Posterior cingulate gyrus (tissue), 11 donors: ENCODE measurements at regions not wholly inside any gene's neighbourhood (a gene's known extent, or its start where the extent isn't known, plus 50 kb on each side); places are given as distances from the start of the nearest gene placed in this dataset.

Experiments used
- DNase-seq, 10 donors: peaks; one replicate each; pipeline versions ENCODE4 v3.0.0 to v3.0.0-alpha.2; 2020 to 2021; ENCODE audit warnings: mixed read lengths in 3 of 10
- intact Hi-C: fragments of 100-400 bp; cut with DNase I; formaldehyde crosslinking; loops from one replicate; pipeline ENCODE4 v1.15.1; 2023

DNA sequence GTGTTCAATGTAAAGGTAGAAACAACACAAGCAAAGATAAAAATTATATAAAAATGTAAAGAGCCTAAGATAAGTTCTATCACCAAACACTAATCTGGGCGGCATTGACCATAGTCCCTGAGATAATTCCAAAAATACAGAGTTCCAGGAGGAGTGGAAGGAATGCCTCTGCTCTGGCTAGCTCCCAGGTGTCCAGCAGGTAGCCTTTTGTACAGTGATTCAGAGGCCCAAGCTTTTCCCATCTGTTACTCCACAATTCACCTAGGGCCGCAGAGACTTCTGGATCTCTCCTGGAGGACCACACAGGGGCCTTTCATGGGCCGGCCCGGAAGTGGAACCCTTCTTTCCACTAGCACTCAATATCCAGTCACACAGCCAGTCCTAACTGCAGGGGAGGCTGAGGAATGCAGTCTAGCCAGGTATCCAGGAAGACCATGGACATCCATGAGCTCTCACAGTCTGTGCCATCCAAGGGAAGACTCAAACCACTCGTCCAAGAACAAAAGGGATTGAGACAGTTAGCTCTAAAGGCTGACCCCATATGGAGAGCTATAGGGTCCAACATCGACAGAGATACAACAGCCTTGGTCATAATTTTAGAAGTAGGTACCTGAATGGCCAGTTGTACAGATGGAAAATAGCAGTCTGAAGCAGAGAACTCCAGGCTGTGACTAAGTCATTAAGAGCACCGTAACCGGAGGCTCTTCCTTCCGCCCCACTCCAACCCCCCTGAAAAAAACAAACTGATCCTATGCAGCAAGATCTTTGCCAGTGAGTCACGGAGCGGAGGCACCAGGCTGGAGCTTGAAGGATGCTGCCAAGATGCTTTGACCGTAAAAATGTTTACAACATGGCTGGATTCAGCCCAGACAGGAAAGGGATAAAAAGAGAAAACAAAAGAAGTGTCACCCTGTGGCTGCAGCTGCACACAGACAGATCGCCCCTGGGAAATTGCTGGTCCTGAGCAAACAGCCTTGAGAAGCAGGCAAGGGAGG lies 204.8 kb downstream of the NUAK1 start:
- DNase-seq, result peak in 6 of 10 donors; percentile 31 to 87 (median 60)
- intact Hi-C loops, result no loop called here

DNA sequence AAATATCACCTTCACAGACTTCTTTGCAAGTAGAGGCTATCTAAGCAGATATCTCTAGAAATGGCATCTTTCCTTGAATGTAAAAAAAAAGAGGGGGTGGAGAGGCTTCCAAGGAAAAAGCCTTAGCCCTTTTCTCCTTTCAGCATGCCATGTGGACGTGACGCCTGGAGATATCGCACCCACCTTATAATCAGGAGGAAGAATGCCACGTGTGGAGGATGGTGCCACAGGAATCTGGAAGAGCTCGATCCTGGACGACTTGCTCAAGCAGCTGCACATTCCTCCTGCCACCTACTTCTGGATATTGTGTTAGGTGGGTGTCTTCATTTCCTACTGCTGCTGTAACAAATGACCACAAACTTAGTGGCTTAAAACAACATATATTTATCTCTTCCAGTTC lies 203.6 kb downstream of the NUAK1 start:
- DNase-seq, result peak in 7 of 10 donors; percentile 24 to 87 (median 63)
- intact Hi-C loops, result no loop called here

DNA sequence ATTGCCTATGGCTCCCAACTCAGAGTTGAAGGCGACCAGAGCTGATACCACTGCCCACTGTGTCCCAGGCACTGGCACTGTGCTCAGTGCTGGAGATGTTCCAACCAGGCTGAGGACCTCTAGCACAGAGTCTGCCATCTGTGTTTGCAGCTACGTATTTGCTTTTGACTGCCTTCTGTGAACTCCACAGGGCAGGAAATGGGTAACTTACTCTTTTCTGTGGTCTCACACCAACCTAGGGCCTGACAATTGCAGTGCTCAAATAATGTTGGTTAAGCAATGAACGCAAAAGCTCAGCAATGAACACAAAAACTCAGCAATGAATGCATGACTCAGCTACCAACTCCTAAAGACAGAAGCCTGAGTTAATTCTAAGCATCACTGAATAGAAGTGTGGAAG lies 202.8 kb downstream of the NUAK1 start:
- intact Hi-C loops, result no loop called here
- no peak for DNase-seq

DNA sequence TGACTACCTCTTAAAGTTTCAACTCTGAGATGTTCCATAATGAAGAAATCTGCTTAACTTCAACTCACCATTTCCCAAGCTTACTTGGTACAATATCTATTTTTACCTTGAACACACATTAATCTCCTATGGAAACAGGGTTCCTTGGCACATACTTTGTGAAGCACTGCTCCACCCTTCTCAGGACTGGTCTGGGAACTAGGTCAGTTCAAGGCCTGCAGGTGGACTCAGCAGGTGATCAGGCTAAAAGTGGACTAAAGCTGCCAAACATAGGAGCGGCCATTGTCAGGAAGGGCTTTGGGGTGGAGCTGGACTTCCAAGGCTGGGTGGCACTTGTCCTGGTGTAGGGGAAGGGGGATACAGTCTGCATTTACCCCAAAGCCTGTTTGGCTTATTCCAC lies 202.3 kb downstream of the NUAK1 start:
- intact Hi-C loops, result no loop called here
- no peak for DNase-seq

DNA sequence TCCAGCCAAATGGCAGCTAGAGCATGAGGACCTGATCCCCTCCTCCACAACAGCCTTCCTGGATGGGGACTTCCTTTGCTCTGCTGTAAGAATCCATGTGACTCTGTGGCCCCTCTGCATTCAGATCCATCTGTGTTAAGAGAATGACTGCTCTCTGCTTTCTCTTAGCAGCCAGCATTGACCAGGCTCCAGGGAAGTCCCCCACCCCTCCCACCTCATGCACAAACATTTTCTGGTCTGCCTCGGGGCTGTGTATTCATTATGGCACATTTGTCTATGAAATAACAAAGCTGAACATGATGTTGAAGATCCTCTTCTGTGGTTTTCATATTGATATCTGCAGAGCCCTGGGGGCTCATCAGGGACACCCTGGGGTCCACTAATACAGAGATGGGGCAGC lies 201.7 kb downstream of the NUAK1 start:
- intact Hi-C loops, result no loop called here
- no peak for DNase-seq

DNA sequence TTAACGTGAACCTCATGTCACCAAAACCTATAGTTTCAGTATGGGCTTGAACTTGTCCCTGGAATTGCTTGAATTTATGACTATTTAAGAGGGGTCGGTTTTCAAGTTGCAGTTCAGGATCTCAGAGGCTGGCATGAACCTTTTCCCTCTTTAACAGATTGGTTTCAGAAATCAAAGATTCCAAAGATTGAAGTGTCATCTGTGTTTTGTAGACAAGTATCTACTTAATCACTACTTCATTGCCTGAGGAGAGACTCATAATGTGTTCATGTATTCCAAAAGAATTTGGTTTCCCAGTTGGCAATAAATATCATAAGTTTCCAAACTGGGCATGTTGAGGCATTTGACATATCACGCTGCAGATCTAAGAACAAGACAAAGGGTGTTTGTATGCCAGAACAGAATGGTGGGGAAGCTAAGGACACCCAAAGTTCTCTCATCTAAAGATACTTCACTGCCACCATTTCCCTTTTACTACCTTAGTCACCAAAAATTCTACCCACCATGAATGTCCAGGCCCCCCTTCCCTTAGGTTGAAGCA lies 199.5 kb downstream of the NUAK1 start:
- intact Hi-C loops, result no loop called here
- no peak for DNase-seq

DNA sequence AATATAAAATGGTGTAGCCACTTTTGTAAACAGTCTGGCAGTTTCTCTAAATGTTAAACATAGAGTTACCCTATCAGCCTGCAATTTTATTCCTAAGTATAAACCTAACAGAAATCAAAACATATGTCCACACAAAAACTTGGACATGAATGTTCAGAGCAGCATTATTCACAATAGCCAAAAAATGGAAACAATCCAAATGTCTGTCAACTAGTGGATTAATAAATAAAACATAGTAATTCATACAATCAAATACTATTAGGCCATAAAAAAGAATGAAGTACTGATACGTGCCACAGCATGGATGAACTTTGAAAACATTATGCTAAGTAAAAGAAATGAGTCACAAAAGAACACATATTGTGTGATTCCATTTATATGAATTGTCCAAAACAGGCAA lies 196.5 kb downstream of the NUAK1 start:
- DNase-seq, result no peak
- intact Hi-C loops, result no loop called here

DNA sequence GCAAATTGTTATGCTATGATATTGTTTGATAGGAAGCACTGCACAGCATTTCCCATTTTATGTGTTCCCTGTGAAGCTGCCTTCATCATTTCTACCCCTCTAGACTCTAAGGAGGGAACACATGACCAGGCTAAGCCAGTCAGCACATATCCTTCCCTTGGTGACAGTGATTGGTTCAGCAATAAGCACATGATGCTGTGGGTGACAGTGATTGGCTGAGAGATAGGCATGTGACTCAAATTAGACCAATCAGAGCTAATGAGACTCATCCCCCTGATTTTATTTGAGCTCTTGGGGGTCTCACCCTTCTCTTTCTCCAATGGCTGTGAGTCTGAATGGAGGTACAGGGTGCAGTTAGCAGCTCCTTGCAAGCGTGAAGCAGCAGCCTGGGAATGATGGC lies 195.2 kb downstream of the NUAK1 start:
- DNase-seq, result peak in 1 of 10 donors; percentile 40
- intact Hi-C loops, result no loop called here

DNA sequence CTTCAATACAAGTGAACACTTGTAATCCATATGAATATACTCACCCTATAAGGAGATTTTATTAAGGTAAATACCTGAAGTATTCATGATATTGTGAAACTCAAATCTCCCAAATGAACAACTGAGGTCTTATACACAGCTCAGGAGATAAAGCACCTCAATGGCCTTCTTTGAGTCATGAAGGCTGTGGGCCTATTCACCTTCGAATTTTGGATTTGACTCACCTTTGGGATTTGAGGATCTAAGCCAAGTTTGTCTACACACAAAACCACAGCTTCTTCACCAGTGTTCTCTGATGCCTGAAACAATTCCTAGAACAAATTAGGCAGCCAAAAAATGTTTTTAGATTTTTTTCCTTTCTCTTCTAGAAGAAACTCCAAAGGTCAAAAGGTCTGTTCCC lies 194.1 kb downstream of the NUAK1 start:
- DNase-seq, result no peak
- intact Hi-C loops, result no loop called here

DNA sequence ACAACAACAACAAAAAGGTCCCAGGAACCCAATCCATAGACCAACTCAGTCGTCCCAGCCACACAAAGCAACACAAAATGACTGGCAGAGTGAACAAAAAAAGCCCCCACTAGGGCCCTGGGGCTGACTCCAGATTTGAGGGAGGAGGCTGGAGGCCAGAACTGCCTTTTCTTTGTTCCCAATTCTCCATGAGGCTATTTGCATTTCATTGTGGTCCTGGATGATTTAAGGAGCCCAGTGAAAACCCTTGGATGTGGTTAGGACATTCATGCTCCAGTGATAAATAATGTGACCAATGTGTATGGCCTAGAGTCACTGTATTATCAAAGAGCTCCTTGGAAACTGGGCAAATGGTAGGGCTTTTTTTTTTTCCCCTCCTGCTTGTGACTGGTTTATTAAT lies 192.9 kb downstream of the NUAK1 start:
- intact Hi-C loops, result no loop called here
- peak in 1 of 10 donors; percentile 43 for DNase-seq

DNA sequence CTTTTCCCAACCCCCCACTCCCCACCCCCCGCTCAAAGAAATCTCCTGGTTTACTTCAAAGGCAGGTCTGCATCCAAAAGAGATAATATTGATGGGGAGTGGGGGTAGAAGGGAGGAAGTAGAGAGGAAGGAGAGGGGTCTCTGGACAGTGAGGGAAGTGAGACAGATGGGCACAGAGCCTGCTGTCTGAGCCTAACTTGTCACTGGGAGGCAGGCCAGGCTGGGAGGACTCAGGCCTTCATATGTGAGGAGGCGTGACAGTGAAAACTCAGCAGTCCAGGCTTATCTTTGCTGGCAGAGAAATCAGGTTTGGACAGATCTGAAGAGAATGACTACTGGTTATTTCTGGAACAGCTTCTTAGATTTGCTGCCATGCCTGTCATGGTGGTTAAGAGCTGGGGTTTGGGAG lies 192.3 kb downstream of the NUAK1 start:
- intact Hi-C loops, result no loop called here
- DNase-seq, result peak in 1 of 10 donors; percentile 72

DNA sequence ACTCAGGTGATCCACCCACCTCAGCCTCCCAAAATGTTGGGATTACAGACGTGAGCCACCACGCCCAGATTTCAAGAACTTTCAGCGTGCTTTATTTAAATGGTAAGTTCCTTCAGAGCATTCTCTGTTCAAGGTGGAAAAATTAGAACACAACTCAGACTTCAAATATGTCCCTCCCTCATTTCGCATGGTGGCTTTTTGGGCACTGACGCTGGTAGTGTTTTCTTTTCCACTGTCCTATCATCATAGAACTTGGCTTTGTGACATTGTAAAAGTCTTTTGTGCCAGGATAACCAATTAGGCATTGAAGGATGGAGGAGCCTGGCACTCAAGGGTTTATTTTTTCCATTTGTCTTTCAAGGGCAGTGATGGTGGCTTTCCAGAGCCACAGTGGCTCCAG lies 190.8 kb downstream of the NUAK1 start:
- DNase-seq, result no peak
- intact Hi-C loops, result no loop called here

DNA sequence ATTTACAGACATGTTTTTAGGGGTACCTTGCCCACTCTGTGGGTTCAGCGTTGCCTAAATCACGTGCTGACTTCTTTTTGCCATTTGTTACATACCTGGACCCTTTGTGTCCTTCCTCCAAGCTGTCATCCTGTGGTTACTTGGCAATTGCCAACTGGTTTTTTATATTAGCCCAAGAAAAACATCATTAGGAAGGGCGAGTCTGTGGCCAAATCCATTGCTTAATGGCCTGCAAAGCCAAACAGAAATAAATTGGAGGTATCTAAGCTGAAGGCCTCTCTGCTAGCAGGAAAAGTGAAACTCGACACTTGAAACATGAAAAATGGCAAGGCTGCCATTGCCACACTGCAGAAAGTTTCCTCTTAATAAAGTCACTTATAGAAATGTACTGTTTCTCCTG lies 190.4 kb downstream of the NUAK1 start:
- DNase-seq, result no peak
- intact Hi-C loops, result no loop called here

DNA sequence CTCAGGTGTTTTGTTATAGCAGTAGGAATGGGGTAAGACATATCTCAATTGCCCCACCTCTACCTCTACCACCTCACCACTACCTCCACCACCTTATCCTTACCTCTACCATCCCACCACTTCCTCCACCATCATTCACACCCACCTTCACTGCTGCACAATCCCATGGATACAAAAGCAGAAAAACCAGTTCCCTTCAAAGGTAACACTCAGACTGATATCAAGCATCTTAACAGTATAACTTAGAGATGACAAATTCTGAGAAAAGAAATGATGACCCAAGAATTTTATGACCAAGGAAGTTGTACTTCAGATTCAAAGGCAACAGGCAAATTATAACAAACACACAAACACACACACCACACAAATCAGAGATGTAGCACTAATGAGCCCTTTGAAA lies 189.4 kb downstream of the NUAK1 start:
- intact Hi-C loops, result no loop called here
- DNase-seq, result no peak

DNA sequence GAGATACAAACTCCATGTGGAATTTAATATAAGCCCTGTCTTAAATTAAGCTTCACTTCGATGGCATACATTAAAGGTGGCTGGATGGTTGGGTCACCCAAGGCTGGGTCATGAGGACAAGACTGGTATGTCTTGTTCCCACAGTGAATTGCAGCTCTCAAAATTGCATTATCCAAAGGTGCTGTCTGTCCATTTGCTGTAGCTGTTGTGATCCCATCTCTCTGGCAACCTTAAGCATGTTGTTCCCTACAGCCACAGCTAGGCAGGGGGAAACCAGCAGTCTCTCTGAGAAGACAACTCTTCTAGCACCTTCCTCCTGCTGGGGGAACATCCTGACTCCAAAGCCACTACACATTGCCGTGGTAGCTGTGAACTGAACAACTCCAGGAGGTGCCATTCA lies 187.0 kb downstream of the NUAK1 start:
- intact Hi-C loops, result no loop called here
- no peak for DNase-seq

DNA sequence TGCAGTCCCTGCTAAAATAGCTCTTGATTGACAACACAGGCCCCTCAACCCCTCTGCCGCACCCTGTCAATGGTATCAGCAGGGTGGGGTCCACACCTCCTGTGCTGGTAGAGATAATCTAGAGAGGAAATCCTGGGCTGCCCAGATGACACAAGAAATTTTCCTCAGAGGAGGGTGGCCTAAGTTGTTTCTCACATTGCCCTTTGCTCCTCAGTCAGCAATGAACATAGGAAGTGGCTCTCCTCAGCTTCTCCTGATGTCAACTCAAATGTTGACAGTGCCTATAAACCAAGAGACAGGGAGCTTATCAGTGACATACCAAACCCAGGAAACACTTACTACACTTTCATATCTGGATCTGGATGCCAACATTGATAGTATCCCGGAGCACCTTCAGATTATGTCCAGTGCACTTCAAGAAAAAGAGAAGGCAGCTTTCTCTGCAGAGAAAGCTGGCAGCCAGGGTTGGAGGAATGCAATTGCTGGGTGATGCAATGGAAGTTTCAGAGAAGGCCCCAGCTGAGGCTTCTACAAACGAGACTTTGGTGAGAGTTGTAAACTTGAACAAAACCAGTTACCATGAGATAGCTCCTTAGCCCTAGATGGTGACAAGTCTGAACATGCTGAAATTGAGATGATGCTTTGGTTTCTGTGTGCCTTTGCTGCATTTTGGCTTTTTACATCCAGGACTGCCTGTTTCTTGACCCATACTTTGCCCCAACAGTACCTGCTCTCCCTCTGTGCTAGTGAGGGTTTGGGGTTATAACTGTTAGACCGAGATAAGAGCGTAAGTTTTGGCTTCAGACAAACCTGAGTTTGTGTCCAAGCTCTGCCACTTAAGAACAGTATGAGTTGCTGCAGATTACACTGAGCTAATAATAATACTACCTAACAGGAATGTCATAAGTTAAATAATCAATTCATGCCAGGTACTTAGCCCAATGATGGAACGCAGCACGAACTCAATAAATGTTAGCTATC lies 183.5 kb downstream of the NUAK1 start:
- intact Hi-C loops, result no loop called here
- no peak for DNase-seq

DNA sequence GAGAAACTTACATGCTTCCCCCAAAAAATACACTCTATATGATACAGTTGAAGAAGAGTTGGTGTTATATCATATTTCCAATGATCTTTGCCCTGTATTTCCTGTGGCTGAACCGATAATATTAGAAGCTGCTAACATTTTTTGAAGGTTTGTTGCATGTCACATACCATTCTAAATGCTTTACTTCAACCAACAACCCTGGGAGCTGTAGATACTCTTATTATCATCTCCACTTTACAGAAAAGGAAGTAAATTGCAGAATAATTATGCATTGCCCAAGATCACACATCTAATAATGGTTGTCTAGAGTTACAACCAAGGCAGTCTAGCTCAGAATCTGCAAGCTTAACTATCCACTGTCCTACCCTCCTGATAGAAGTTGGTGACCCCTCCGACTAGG lies 182.8 kb downstream of the NUAK1 start:
- intact Hi-C loops, result no loop called here

DNA sequence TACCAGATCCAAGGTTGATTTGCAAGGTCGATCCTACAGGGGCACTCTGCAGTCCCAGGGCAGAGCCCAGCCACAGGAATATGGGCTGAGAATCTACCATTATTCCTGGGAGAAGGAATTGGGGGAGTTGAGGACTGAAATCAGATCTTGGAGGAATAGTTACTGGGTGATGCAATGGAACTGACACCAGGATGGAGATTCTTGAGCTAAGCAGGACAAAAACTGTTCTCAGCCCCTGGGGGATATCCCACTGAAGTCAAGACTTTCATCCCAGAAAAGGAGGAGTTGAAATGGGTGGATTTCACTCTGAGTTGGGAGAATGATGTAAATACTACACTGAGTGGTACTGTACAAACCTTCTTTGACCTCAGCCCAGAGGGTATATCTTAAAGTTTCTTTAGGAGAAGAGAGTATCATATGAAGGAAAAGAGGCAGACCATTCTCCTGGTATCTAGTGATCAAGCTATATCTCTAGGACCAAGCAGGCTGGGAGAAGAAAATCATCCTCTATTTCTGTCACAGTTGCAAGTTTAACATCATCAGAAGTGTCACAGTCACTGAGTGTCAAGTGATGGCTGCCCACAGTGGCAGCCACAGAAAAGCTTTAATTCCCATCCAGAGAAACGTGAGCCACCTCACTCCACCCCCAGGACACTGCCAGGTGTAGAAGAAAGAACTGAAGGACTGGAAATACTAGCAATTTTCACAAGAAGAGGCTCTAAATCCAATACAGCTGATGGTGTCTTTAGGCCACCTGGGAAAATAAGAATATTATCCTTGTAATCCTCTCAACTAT lies 181.9 kb downstream of the NUAK1 start:
- DNase-seq, result peak in 1 of 10 donors; percentile 68
- intact Hi-C loops, result no loop called here

More for the DNA sequence above, 182.8 kb downstream of the NUAK1 start:
- no peak for DNase-seq

DNA sequence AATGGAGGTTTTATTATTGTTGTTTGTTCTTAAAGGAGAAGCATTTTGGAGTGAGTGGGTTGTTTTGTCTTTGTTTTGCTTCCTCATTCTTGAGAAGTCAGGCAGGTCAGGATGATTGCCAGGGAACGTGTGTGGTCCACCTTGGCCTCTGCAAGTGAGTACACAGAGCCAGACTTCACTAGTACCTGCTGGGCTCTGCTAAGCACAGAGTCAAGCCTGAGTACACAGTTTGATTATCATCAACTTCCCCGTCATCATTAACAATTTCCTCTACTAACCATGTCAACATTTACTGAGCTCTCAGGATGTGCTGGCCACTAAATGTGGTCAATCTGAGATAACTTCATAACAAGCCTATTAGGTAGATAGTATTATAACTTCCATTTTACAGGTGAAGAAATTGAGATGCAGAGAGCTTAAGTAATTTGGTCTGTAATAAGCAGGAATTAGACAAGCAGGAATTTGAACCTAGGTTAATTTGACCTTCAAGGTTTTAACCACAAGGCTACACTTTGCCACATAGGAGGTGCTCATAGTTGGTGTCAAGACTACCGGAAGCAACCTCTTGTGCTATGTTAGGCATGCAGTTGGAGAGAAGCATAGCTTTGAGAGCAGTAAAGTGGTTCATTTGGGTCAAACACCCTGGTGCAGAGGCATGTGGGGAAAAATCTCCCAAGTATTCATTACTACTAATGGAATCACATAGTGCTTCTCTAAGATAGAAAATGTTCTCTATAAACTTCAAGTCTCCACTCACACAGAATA lies 178.3 kb downstream of the NUAK1 start:
- DNase-seq, result no peak
- intact Hi-C loops, result no loop called here
